HG03139 (cell line): ENCODE measurements at regions not wholly inside any gene's neighbourhood (a gene's known extent, or its start where the extent isn't known, plus 50 kb on each side); places are given as distances from the start of the nearest gene placed in this dataset.

Experiments
- ATAC-seq: cut with Tn5 transposase; IDR thresholded peaks from one replicate; pipeline ENCODE4 v1.9.1; 2021; ENCODE audit not compliant: unreplicated experiment

DNA sequence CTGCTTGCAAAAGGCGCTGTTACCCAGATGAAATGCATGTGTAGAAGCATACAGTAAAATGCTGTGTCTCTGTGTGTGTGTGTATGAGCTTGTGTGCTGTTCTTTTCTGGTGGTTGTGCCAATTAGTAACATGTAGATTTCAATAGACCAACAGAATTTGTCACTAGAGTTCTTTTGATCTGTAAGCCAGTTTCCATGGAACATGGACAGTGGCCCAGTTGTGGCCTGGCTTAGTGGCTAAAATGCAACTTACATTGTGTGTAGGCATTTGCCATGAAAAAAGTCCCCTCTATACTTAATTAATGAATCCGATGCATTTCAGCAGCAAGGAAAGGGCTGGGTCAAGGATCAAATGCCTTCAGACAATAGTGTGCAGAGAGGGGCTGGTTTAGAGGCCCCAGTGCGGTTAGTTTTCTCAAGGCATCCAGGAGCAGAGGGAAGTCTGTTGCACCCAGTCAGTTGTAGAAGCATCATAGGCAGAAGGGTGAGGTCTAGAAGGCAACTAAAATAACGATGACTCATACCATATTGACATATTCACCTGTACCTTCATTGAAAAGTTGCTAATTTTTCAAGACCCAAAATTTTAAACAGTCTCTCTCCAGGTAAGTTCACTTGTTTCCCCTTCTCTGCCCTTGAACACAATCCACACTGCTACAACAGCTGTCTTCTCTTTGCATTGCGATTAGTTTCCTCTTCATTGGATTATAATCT is 366.9 kb upstream of the SPRED2 start:
- no peak for ATAC-seq

- no peak for ATAC-seq
These were observed 366.2 kb upstream of the SPRED2 start for GRCh38 chr2:65798641-65799040.

- ATAC-seq, result no peak
These were observed 362.6 kb upstream of the SPRED2 start for GRCh38 chr2:65794994-65795393.

GRCh38 chr2:65791404-65791975 is 359.1 kb upstream of the SPRED2 start:
- ATAC-seq, result no peak

- no peak for ATAC-seq
These were observed 358.2 kb upstream of the SPRED2 start for GRCh38 chr2:65790676-65790935.

GRCh38 chr2:65789923-65790675 is 357.7 kb upstream of the SPRED2 start:
- no peak for ATAC-seq

- ATAC-seq, result no peak
These were observed 356.2 kb upstream of the SPRED2 start for GRCh38 chr2:65788556-65788955.

GRCh38 chr2:65786765-65787164 is 354.4 kb upstream of the SPRED2 start:
- no peak for ATAC-seq

DNA sequence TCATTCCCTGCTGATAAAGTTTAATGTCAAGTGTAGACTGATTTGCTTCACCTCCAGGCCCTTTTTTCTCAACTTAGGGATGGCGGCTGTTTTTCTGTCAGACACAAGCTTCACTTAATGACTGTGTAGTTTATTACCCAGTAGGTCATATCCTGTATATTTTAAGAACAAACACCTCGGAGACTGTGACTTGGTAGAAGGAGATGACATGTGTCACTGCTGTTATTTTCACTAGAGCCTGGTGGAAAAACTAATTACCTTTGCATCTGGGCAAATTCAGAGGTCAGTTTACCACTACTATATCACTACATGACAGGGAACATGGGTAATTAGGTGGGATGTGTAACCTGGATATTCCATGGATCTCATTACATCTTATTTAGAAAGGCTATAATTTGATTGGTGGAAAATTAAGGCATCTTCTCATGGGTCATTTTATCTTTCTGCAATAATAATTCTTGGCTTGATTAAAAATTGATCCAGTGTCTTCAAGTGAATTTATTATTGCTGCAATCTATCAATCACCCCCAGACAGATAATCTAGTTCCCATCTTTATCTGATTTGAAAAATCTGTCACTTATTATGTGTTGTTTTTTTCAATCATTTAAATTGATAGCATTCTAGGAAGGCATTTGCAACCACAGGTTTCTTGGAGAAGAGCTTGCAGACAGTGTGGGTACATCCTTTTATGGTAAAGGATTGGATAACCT is 353.8 kb upstream of the SPRED2 start:
- ATAC-seq, result no peak

DNA sequence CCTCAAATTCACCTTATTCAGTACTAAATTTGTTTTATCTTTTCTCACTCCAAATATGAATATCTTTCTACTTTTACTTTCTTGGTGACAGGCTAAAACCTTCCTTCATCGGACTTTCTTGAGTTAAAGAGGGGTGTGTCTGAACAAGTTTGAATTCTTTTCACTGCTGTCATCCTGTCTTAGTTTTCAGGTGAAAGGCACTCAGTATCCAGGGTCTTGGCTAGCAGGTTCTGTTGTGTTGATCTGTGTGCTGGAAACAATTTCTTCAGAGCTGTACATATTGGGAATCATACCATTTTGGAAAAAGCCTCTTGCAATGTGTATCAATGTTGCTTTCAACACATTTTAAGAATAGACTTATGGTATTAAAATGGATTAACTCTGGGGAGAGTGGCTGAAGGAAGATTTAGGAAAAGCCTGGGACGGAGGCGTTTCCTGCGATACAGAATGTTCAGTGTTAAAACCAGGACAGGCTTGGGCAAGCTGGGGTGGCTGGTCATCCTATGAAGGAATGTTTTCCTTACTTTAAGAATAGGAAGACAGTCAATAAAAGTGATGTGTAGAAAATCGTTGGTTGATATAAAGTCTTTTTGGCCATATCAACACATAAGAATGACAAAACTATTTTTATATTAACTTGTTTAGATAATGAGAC is 350.7 kb upstream of the SPRED2 start:
- ATAC-seq, result no peak

- ATAC-seq, result no peak
These were observed 349.8 kb upstream of the SPRED2 start for GRCh38 chr2:65782186-65782585.

- ATAC-seq, result no peak
These were observed 349.4 kb upstream of the SPRED2 start for GRCh38 chr2:65781756-65782155.

DNA sequence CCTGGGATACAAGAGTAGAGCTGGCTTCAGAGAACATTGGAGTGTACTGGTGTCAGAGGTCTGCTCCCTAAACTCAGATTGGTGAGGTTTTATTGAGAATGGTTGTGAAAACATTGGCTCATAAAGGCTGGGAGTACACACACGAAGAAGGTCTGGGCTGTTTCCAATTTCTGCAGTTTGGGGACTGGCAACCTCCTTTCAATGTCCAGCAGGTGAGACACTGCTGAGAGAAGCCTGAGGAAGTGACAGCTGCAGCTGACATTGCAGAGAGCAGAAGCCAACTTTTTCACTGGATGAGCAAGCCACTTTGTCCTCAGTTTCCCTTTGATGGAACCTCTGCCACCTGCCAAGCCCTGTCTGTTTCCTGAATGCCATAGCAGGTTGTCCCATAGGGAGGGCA is 346.6 kb upstream of the SPRED2 start:
- ATAC-seq, result no peak

- ATAC-seq, result no peak
These were observed 345.7 kb upstream of the SPRED2 start for GRCh38 chr2:65778137-65778536.

GRCh38 chr2:65775839-65776238 is 343.4 kb upstream of the SPRED2 start:
- ATAC-seq, result no peak

DNA sequence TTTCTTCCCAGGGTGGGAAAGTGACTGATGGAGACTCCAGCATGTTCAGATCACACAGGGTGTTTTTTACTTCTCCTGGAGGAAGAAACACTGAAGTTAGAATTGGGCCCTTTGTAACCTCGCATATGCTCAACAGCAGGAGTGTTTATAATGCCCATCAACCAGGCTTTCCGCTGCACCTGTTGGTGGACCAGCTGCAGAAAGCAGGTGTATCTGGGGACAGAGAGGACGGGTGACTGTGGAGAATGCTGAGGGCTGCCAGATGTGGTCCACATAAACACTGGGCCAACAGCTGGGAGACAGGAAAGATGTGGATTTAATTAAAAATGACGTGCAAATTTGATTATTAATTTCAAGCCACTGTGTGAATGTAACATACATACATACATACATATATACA is 335.5 kb upstream of the SPRED2 start:
- ATAC-seq, result no peak

DNA sequence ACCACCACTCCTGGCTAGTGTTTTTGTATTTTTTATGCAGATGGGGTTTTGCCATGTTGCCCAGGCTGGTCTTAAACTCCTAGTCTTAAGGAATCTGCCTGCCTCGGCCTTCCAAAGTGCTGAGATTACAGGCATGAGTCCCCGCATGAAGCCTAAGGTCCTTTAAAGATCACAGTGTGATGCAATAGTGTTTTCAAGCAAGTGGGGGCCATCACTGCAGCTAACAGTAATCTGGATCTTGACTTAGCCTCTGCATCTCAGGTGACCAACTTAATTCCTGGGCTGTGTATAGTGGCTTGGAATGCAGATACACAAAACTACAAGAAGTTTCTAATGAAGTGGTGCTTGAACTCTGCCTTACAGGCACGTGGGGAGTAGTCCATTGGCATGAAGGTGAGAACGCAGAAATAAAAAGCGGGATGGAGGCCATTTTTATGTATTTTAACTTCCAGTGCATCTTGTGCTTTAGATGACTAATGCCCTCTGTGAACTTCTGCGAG is 334.4 kb upstream of the SPRED2 start:
- ATAC-seq, result no peak

- ATAC-seq, result no peak
These were observed 333.0 kb upstream of the SPRED2 start for GRCh38 chr2:65765376-65765775.

DNA sequence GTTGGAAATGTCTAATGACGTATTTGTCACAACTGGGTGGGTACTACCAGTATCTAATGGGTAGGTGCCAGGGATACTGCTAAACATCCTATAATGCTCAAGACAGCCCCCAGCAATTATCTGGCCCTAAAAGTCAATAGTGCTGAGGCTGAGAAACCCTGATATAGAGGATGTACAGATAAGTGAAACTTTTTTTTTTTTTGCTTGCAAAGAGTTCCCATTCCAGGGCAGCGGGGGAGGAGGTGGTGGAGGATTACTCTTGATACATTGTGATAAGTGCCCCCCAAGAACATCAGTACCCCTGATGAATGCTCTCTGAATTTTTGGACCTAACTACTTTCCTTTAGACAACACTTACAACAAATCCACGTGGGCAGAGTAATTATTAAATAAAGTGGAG is 329.7 kb upstream of the SPRED2 start:
- no peak for ATAC-seq

DNA sequence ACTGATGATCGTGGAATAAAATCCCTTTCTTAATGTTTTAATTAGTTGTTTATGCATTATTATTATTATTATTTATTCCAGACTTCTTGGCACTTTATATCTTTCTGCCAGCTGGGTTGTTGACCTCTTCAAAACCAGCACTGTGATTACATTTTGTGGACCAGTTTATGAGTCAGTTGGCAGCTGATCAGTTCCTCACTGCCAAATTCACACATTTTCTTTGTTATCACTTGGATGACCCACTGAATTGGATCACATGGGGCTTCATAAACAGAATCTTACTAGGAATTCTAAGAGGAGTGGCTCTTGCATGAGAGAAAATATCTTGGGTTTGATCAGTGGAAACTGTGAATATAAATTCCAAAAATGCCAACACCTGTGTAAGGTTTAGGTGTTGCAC is 321.8 kb upstream of the SPRED2 start:
- no peak for ATAC-seq

DNA sequence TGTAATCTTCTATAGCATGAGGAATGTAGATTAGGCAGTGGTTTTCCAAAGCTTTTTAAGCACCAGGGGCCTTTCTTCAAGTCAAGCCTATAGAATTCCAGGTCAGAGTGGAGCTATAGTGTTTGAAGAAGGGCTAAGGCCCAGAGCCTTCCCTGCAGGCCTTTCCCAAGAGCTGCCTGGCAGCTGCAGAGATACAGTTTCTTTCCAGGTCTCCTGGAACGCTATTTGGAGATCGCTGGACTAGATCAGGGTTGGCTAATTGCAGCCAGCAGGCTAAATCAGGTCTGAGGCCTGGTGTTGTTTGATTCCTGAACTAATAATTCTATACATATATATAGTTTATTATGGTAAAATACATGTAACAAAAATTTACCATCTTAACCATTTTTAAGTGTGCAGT is 319.0 kb upstream of the SPRED2 start:
- ATAC-seq, result no peak
